Hypothalamus (tissue), 51 donors: ENCODE measurements at regions not wholly inside any gene's neighbourhood (a gene's known extent, or its start where the extent isn't known, plus 50 kb on each side); places are given as distances from the start of the nearest gene placed in this dataset.

Experiments
- DNase-seq, 51 donors: peaks; one replicate each; lab custom pipeline; 2025; lab: John Stamatoyannopoulos, UW

GRCh38 chr12:100675432-100675831 lies 101.9 kb downstream of the GAS2L3 start:
- DNase-seq, result peak in 14 of 51 donors; percentile 1 to 32 (median 6)

- no peak for DNase-seq
Measured at GRCh38 chr12:100681074-100681473, 107.6 kb downstream of the GAS2L3 start.

GRCh38 chr12:100682178-100682577 lies 108.7 kb downstream of the GAS2L3 start:
- DNase-seq, result no peak

- no peak for DNase-seq
Measured at GRCh38 chr12:100687686-100688085, 106.9 kb upstream of the ANO4 start.

- DNase-seq, result no peak
Measured at GRCh38 chr12:100688451-100688864, 106.1 kb upstream of the ANO4 start.

- no peak for DNase-seq
Measured at GRCh38 chr12:100692502-100692901, 102.1 kb upstream of the ANO4 start.

- DNase-seq, result no peak
Measured at GRCh38 chr12:100698518-100698917, 96.1 kb upstream of the ANO4 start.

- peak in 1 of 51 donors; percentile 2 for DNase-seq
Measured at GRCh38 chr12:100699209-100699608, 95.4 kb upstream of the ANO4 start.

GRCh38 chr12:100703337-100703736 lies 91.2 kb upstream of the ANO4 start:
- no peak for DNase-seq

GRCh38 chr12:100703868-100704267 lies 90.7 kb upstream of the ANO4 start:
- no peak for DNase-seq

GRCh38 chr12:100706033-100706432 lies 88.5 kb upstream of the ANO4 start:
- DNase-seq, result no peak

- DNase-seq, result no peak
Measured at GRCh38 chr12:100708591-100708990, 86.0 kb upstream of the ANO4 start.

- no peak for DNase-seq
Measured at GRCh38 chr12:100715976-100716944, 78.3 kb upstream of the ANO4 start.

GRCh38 chr12:100716945-100717732 lies 77.4 kb upstream of the ANO4 start:
- no peak for DNase-seq

- no peak for DNase-seq
Measured at GRCh38 chr12:100717733-100718067, 76.9 kb upstream of the ANO4 start.

- no peak for DNase-seq
Measured at GRCh38 chr12:100718187-100718586, 76.4 kb upstream of the ANO4 start.

- no peak for DNase-seq
Measured at GRCh38 chr12:100720016-100720654, 74.4 kb upstream of the ANO4 start.

- DNase-seq, result no peak
Measured at GRCh38 chr12:100721169-100721568, 73.4 kb upstream of the ANO4 start.

GRCh38 chr12:100724071-100724470 lies 70.5 kb upstream of the ANO4 start:
- DNase-seq, result no peak

GRCh38 chr12:100733817-100734593 lies 60.6 kb upstream of the ANO4 start:
- DNase-seq, result peak in 1 of 51 donors; percentile 3
